Endothelial cell of umbilical vein (primary cell): ENCODE measurements at regions not wholly inside any gene's neighbourhood (a gene's known extent, or its start where the extent isn't known, plus 50 kb on each side); places are given as distances from the start of the nearest gene placed in this dataset.

Source experiments
- BruUV-seq: library from RNA; stranded (reverse); fragments of 400-500 nt; replicated peaks from 2 replicates; lab custom pipeline; 2021; lab: Mats Ljungman, UMichigan
- CTCF ChIA-PET: fragments of 300-600, 350-600 bp; sonication (Branson Sonifier 250); formaldehyde crosslinking; loops from one replicate; lab custom pipeline; 2021; ENCODE audit warnings: antibody characterized with exemption, inconsistent platforms; lab: Charles Lee
- POLR2A ChIA-PET: fragments of 300-600, 350-600 bp; sonication (Branson Sonifier 250); formaldehyde crosslinking; loops from one replicate; lab custom pipeline; 2021; ENCODE audit warnings: antibody characterized with exemption, inconsistent platforms; lab: Charles Lee
- DNase-seq: peaks from one replicate; pipeline ENCODE4 v3.0.0-alpha.2; 2011; ENCODE audit warnings: low read depth, low spot score
- FAIRE-seq: peaks from 2 replicates; lab custom pipeline; 2011; peaks lifted over from hg19 to GRCh38; lab: Jason Lieb, UNC
- H2AFZ ChIP-seq: 2 replicates; pipeline ENCODE4 v1.6.0; 2012; ENCODE audit warnings: low read depth, low read length, control low read depth, inconsistent platforms
- H3K27ac ChIP-seq: 2 replicates; pipeline ENCODE4 v1.5.1; 2011; ENCODE audit warnings: low read depth, mild to moderate bottlenecking, control low read depth, low read length, moderate library complexity; ENCODE audit not compliant: insufficient read depth
- H3K27me3 ChIP-seq, 2 experiments: 2 replicates each; pipeline versions ENCODE4 v1.6.0 to v1.6.1; 2011; ENCODE audit warnings: low read length in 2 of 2, mixed read lengths in 1 of 2; ENCODE audit not compliant: control insufficient read depth in 2 of 2, insufficient read depth in 2 of 2
- H3K36me3 ChIP-seq, 2 experiments: 2 replicates in 1 of 2; 3 replicates in 1 of 2; pipeline ENCODE4 v1.5.1; 2011; ENCODE audit warnings: low read length in 2 of 2, mild to moderate bottlenecking in 1 of 2, moderate library complexity in 1 of 2; ENCODE audit not compliant: control insufficient read depth in 2 of 2, insufficient read depth in 2 of 2; ENCODE audit errors: extremely low read depth in 1 of 2
- H3K4me1 ChIP-seq: 3 replicates; pipeline ENCODE4 v1.5.1; 2011; ENCODE audit warnings: mild to moderate bottlenecking, low read length; ENCODE audit not compliant: control insufficient read depth, insufficient read depth; ENCODE audit errors: extremely low read depth
- H3K4me2 ChIP-seq: 2 replicates; pipeline ENCODE4 v1.6.1; 2011; ENCODE audit warnings: low read length, control low read depth, mixed read lengths; ENCODE audit not compliant: insufficient read depth
- H3K4me3 ChIP-seq, 3 experiments: fragments of 200-600 bp in 1 of 3; sonication (generic), shearing (Covaris generic) in 1 of 3; replicated peaks in 1 of 3; 2 replicates each; pipeline ENCODE4 v1.5.1; 2011 to 2016; ENCODE audit warnings: control low read depth in 3 of 3, low read length in 3 of 3, mild to moderate bottlenecking in 2 of 3, inconsistent platforms in 1 of 3, low read depth in 1 of 3, moderate library complexity in 1 of 3; ENCODE audit not compliant: insufficient read depth in 1 of 3
- H3K79me2 ChIP-seq: 2 replicates; pipeline ENCODE4 v1.6.0; 2012; ENCODE audit warnings: low read length, inconsistent platforms; ENCODE audit not compliant: control insufficient read depth, insufficient read depth
- H3K9ac ChIP-seq: replicated peaks from 2 replicates; pipeline ENCODE3; 2011; ENCODE audit warnings: low read length, control low read depth; ENCODE audit not compliant: insufficient read depth; ENCODE audit errors: extremely low read depth
- H3K9me1 ChIP-seq: replicated peaks from 3 replicates; pipeline ENCODE4 v1.6.0; 2011; ENCODE audit warnings: mild to moderate bottlenecking, low read length; ENCODE audit not compliant: control insufficient read depth, insufficient read depth; ENCODE audit errors: extremely low read depth
- H3K9me3 ChIP-seq: replicated peaks from 2 replicates; pipeline ENCODE4 v1.5.1; 2012; ENCODE audit warnings: low read length, inconsistent platforms; ENCODE audit not compliant: control insufficient read depth, insufficient read depth
- H4K20me1 ChIP-seq: replicated peaks from 2 replicates; pipeline ENCODE3; 2011; ENCODE audit warnings: mild to moderate bottlenecking, low read length; ENCODE audit not compliant: control insufficient read depth, insufficient read depth; ENCODE audit errors: extremely low read depth
- CTCF ChIP-seq, 2 donors: IDR thresholded peaks; 1 replicate in 1 of 2; 2 replicates in 1 of 2; pipeline ENCODE4 v1.5.1; 2011; ENCODE audit warnings: low read length in 2 of 2, mild to moderate bottlenecking in 2 of 2, moderate library complexity in 2 of 2, control low read depth in 1 of 2, inconsistent platforms in 1 of 2, low read depth in 1 of 2; ENCODE audit not compliant: insufficient read depth in 1 of 2; ENCODE audit errors: extremely low read depth in 1 of 2
- EZH2 ChIP-seq: IDR thresholded peaks from 2 replicates; pipeline ENCODE4 v1.6.1; 2012; ENCODE audit warnings: borderline replicate concordance, low read depth, mild to moderate bottlenecking, moderate library complexity, low read length, inconsistent platforms; ENCODE audit not compliant: severe bottlenecking
- FOS ChIP-seq: IDR thresholded peaks from 2 replicates; pipeline ENCODE4 v1.6.1; 2011; ENCODE audit warnings: mild to moderate bottlenecking, low read length, moderate library complexity, borderline replicate concordance; ENCODE audit not compliant: insufficient read depth
- GATA2 ChIP-seq: IDR thresholded peaks from 2 replicates; pipeline ENCODE4 v1.7.0; 2011; ENCODE audit warnings: low read depth, mild to moderate bottlenecking, moderate library complexity, mixed read lengths, low read length; ENCODE audit not compliant: insufficient read length, insufficient read depth
- JUN ChIP-seq: IDR thresholded peaks from 2 replicates; pipeline ENCODE4 v1.6.1; 2011; ENCODE audit warnings: borderline replicate concordance, low read depth; ENCODE audit not compliant: insufficient read length, insufficient read depth
- MYC ChIP-seq: IDR thresholded peaks from one replicate; pipeline ENCODE4 v1.6.1; 2011; ENCODE audit warnings: mild to moderate bottlenecking, low read depth, low read length
- POLR2A ChIP-seq: IDR thresholded peaks from 2 replicates; pipeline ENCODE4 v1.6.1; 2012; ENCODE audit warnings: low read depth, mild to moderate bottlenecking, control low read depth, low read length
- POLR2AphosphoS5 ChIP-seq: IDR thresholded peaks from 2 replicates; pipeline ENCODE4 v1.6.1; 2012; ENCODE audit warnings: low read depth, mild to moderate bottlenecking, control low read depth, low read length, moderate library complexity; ENCODE audit not compliant: insufficient read depth
- dilution Hi-C: fragments of 300-500 bp; cut with MboI; formaldehyde crosslinking; loops from one replicate; pipeline ENCODE4 v1.15.0; 2019; ENCODE audit warnings: low sequenced_read_pairs; ENCODE audit not compliant: extremely low pct_ligation_motif_present
- intact Hi-C: fragments of 100-400 bp; cut with micrococcal nuclease; formaldehyde crosslinking; loops from one replicate; pipeline ENCODE4 v1.10.0; 2022
- TF ChIP-seq, protein P1 (sequence below): IDR thresholded peaks from 2 replicates; pipeline ENCODE4 v1.6.1; 2011; ENCODE audit not compliant: insufficient read depth, insufficient read length

DNA sequence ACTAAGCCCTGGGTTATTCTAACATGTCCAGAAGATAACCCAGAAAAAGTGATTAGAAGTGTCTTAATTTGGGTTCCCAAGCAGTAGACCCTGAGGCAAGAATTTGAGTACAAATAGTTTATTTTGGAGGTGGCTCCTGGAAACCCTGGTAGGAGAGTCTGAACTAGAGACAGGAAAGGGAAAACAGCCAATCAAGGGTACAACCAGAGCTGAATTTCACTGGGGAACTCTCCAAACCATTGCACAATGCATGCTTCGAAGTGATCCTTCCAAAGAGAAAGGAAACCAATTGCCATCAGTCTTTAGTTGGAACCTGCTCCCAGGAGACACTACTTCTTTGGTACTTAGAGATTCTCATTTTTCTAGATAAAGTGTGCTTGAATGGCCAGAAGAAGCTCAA, 361.5 kb downstream of the MBD2 start:
- H3K36me3 ChIP-seq: no peaks in the 10 kb centered on the region
- POLR2A ChIA-PET: no interaction called here
- no peak overlapping the region for H3K4me2 ChIP-seq
- intact Hi-C loops: no loop called here
- no peaks in the 10 kb centered on the region for H3K9me1 ChIP-seq
- no peaks in the 10 kb centered on the region for H3K27me3 ChIP-seq
- no peak overlapping the region for H2AFZ ChIP-seq
- H3K9me3 ChIP-seq: peaks cover 2% of the 10 kb centered on the region
- no peak for TF ChIP-seq EZH2
- TF ChIP-seq JUN: no peak
- TF ChIP-seq POLR2A: no peak
- TF ChIP-seq, protein P1, sequence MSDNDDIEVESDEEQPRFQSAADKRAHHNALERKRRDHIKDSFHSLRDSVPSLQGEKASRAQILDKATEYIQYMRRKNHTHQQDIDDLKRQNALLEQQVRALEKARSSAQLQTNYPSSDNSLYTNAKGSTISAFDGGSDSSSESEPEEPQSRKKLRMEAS: no peak
- no peak for TF ChIP-seq FOS
- no peak for TF ChIP-seq POLR2AphosphoS5
- TF ChIP-seq CTCF (IDR thresholded peaks at IDR 0.05; ENCODE audit: extremely low read depth in 1 of 2, insufficient read depth in 1 of 2, low read depth in 1 of 2, low read length in 2 of 2): no peak
- no peak for TF ChIP-seq MYC
- no peak for TF ChIP-seq GATA2
- H3K79me2 ChIP-seq: no peaks in the 10 kb centered on the region
- dilution Hi-C loops: no loop called here
- no peaks in the 10 kb centered on the region for H4K20me1 ChIP-seq
- H3K4me1 ChIP-seq: no peaks in the 10 kb centered on the region
- no peak for DNase-seq
- H3K27ac ChIP-seq: no peak overlapping the region
- FAIRE-seq: no peak
- no peak overlapping the region for H3K4me3 ChIP-seq
- BruUV-seq: no TSS peak
- CTCF ChIA-PET: no interaction called here
- no peak overlapping the region for H3K9ac ChIP-seq
